ENCODE measurements at regions not wholly inside any gene's neighbourhood (a gene's known extent, or its start where the extent isn't known, plus 50 kb on each side); places are given as distances from the start of the nearest gene placed in this dataset.

DNA sequence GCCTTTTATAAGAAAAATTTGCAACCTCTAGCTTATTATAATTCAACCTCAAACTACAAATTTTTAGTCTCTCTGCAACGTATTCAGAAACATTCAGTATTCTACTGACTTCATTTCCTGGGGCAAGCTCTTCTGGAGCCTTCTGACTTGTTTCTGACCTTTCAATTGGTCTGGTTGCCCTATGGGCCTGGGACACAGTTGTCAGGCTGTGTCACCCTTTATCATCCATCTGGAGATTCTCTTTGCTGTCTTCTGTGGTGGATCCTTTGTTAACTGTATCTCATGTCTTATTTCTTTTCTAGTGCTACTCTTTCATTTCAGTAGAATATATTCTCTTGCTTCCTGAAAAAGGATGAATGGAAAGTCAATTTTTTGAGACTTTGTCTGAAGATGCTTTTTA lies 55.1 kb upstream of the PGRMC2 start:
- DNase-seq (no peak), FAIRE-seq (no peak)
- Histone ChIP-seq H3K27ac (ENCODE audit: low read depth in 2 of 2, low read length in 2 of 2) (no peak overlapping the region), H3K4me1 (ENCODE audit: control insufficient read depth in 2 of 3, insufficient read depth in 2 of 3, low read depth in 1 of 3, low read length in 3 of 3) (no peaks in the 10 kb centered on the region), H3K27me3 (ENCODE audit: control insufficient read depth, insufficient read depth, low read length) (no peaks in the 10 kb centered on the region), H3K9ac (ENCODE audit: low read length in 3 of 3) (no peak overlapping the region), H3K9me3 (ENCODE audit: control insufficient read depth in 2 of 3, insufficient read depth in 1 of 3, low read length in 3 of 3) (no peaks in the 10 kb centered on the region), H3K36me3 (ENCODE audit: control insufficient read depth in 2 of 3, insufficient read depth in 3 of 3, low read length in 3 of 3) (no peaks in the 10 kb centered on the region), H3K4me3 (ENCODE audit: low read length in 3 of 3) (no peak overlapping the region)
- TF ChIP-seq, protein P1, sequence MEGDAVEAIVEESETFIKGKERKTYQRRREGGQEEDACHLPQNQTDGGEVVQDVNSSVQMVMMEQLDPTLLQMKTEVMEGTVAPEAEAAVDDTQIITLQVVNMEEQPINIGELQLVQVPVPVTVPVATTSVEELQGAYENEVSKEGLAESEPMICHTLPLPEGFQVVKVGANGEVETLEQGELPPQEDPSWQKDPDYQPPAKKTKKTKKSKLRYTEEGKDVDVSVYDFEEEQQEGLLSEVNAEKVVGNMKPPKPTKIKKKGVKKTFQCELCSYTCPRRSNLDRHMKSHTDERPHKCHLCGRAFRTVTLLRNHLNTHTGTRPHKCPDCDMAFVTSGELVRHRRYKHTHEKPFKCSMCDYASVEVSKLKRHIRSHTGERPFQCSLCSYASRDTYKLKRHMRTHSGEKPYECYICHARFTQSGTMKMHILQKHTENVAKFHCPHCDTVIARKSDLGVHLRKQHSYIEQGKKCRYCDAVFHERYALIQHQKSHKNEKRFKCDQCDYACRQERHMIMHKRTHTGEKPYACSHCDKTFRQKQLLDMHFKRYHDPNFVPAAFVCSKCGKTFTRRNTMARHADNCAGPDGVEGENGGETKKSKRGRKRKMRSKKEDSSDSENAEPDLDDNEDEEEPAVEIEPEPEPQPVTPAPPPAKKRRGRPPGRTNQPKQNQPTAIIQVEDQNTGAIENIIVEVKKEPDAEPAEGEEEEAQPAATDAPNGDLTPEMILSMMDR (IDR thresholded peaks at IDR 0.05; ENCODE audit: borderline replicate concordance, extremely low read depth, insufficient read depth), result no peak
- intact Hi-C loops (cut with DNase I), result no loop called here

- no peak overlapping the region for H3K4me3 ChIP-seq (ENCODE audit: low read length in 3 of 3)
- no peaks in the 10 kb centered on the region for H3K27me3 ChIP-seq (ENCODE audit: control insufficient read depth, insufficient read depth, low read length)
- no peaks in the 10 kb centered on the region for H3K4me1 ChIP-seq (ENCODE audit: control insufficient read depth in 2 of 3, insufficient read depth in 2 of 3, low read depth in 1 of 3, low read length in 3 of 3)
- intact Hi-C loops (cut with DNase I), result no loop called here
- H3K9me3 ChIP-seq (ENCODE audit: control insufficient read depth in 2 of 3, insufficient read depth in 1 of 3, low read length in 3 of 3), result no peaks in the 10 kb centered on the region
- TF ChIP-seq, protein P1 (IDR thresholded peaks at IDR 0.05; ENCODE audit: borderline replicate concordance, extremely low read depth, insufficient read depth), result no peak
- DNase-seq, result no peak
- FAIRE-seq, result no peak
- no peak overlapping the region for H3K9ac ChIP-seq (ENCODE audit: low read length in 3 of 3)
- H3K27ac ChIP-seq (ENCODE audit: low read depth in 2 of 2, low read length in 2 of 2), result no peak overlapping the region
- H3K36me3 ChIP-seq (ENCODE audit: control insufficient read depth in 2 of 3, insufficient read depth in 3 of 3, low read length in 3 of 3), result no peaks in the 10 kb centered on the region
These were observed 54.0 kb upstream of the PGRMC2 start for GRCh38 chr4:128341634-128342033.

DNA sequence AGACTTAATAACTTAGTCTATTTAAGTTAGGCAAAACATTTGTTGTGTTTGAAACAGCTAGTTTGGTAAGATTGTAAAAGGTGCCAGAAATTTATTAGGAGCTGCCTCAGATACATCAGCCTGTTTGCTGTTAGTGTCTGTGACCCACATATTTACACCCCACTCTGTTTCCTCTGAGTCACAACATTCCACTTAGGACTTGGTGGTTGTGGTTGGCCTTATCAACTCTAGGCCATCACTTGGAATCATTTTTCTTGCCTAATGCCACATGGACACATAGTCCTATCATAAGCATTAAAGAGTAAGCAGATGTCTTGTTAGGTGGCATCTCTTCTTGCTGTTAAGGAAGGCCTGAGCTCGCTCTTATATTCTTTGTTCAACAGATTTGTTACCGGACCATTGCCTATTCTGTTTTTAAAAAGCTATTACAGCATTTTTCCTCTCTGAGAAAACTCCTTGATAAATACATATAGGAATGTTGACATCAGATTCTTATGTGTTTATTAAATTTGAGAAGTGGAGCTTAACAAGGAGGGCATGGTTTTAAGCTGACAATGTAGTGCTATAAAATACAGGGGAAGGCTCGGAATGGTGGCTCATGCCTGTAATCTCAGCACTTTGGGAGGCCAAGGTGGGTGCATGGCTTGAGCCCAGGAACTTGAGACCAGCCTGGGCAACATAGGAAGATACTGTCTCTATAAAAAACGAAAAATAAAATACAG lies 51.2 kb upstream of the PGRMC2 start:
- Histone ChIP-seq H3K27me3 (ENCODE audit: control insufficient read depth, insufficient read depth, low read length) (no peaks in the 10 kb centered on the region), H3K9me3 (ENCODE audit: control insufficient read depth in 2 of 3, insufficient read depth in 1 of 3, low read length in 3 of 3) (no peaks in the 10 kb centered on the region), H3K27ac (ENCODE audit: low read depth in 2 of 2, low read length in 2 of 2) (no peak overlapping the region), H3K9ac (ENCODE audit: low read length in 3 of 3) (no peak overlapping the region), H3K4me3 (ENCODE audit: low read length in 3 of 3) (no peak overlapping the region), H3K36me3 (ENCODE audit: control insufficient read depth in 2 of 3, insufficient read depth in 3 of 3, low read length in 3 of 3) (no peaks in the 10 kb centered on the region), H3K4me1 (ENCODE audit: control insufficient read depth in 2 of 3, insufficient read depth in 2 of 3, low read depth in 1 of 3, low read length in 3 of 3) (no peaks in the 10 kb centered on the region)
- intact Hi-C loops (cut with DNase I), result no loop called here
- TF ChIP-seq, protein P1 (IDR thresholded peaks at IDR 0.05; ENCODE audit: borderline replicate concordance, extremely low read depth, insufficient read depth), result no peak
- DNase-seq, result no peak
- no peak for FAIRE-seq

DNA sequence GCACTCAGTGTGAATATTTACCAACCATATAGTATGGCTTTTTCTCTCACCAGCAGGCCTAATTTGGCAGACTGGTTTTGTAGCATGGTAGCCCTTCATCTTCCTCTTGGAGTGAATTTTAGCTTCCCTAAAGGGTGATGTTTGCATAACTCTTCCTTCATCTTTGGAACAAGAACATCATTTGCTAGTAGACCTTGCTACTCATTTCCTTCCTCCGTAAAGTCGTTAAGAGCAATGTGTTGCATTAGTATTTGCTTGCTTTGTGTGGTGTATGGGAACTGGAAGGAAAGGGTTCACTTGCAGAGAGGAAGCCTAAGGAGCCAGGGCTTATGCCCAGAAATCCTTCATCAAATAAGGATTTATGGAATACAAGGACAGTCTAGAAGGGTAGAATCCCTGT lies 50.2 kb upstream of the PGRMC2 start:
- intact Hi-C loops (cut with DNase I), result no loop called here
- Histone ChIP-seq H3K36me3 (ENCODE audit: control insufficient read depth in 2 of 3, insufficient read depth in 3 of 3, low read length in 3 of 3) (no peaks in the 10 kb centered on the region), H3K27me3 (ENCODE audit: control insufficient read depth, insufficient read depth, low read length) (no peaks in the 10 kb centered on the region), H3K9ac (ENCODE audit: low read length in 3 of 3) (no peak overlapping the region), H3K27ac (ENCODE audit: low read depth in 2 of 2, low read length in 2 of 2) (no peak overlapping the region), H3K9me3 (ENCODE audit: control insufficient read depth in 2 of 3, insufficient read depth in 1 of 3, low read length in 3 of 3) (no peaks in the 10 kb centered on the region), H3K4me1 (ENCODE audit: control insufficient read depth in 2 of 3, insufficient read depth in 2 of 3, low read depth in 1 of 3, low read length in 3 of 3) (no peaks in the 10 kb centered on the region), H3K4me3 (ENCODE audit: low read length in 3 of 3) (no peak overlapping the region)
- FAIRE-seq (no peak), DNase-seq (no peak)
- TF ChIP-seq, protein P1 (IDR thresholded peaks at IDR 0.05; ENCODE audit: borderline replicate concordance, extremely low read depth, insufficient read depth), result no peak
